ENCODE measurements at regions not wholly inside any gene's neighbourhood (a gene's known extent, or its start where the extent isn't known, plus 50 kb on each side); places are given as distances from the start of the nearest gene placed in this dataset.

- FAIRE-seq (no peak), ATAC-seq (no peak), DNase-seq (ENCODE audit: low read depth, low spot score) (no peak)
- Histone ChIP-seq H2AFZ (ENCODE audit: control insufficient read depth, low read depth, low read length) (no peak overlapping the region), H3K9ac (ENCODE audit: control insufficient read depth, insufficient read depth, low read length) (no peak overlapping the region), H3K79me2 (ENCODE audit: control insufficient read depth, insufficient read depth, low read length) (no peaks in the 10 kb centered on the region), H3K4me1 (ENCODE audit: control insufficient read depth, insufficient read depth, low read length) (no peaks in the 10 kb centered on the region), H3K27me3 (replicated peaks in 1 of 2; ENCODE audit: control insufficient read depth in 2 of 2, insufficient read depth in 2 of 2, low read length in 1 of 2) (no peaks in the 10 kb centered on the region), H3K27ac (ENCODE audit: control insufficient read depth, insufficient read depth) (no peak overlapping the region), H4K20me1 (ENCODE audit: control insufficient read depth, insufficient read depth) (no peaks in the 10 kb centered on the region), H3K4me3 (no peak overlapping the region), H3K4me2 (ENCODE audit: control insufficient read depth, insufficient read depth) (no peak overlapping the region), H3K36me3 (ENCODE audit: control insufficient read depth in 2 of 2, insufficient read depth in 2 of 2, low read length in 1 of 2) (no peaks in the 10 kb centered on the region), H3K9me3 (replicated peaks; ENCODE audit: control insufficient read depth, insufficient read depth, low read length) (no peaks in the 10 kb centered on the region)
- ChIA-PET SMC1A (ENCODE audit: uncharacterized antibody, unreplicated experiment) (no interaction called here), POLR2A (no interaction called here), RAD21 (ENCODE audit: unreplicated experiment) (no interaction called here), CTCF (interaction anchor here (0.7 to 0.9 kb wide), 2 partner anchors 19 to 672 kb away, joined by 3 read pairs; no protein-coding TSS in a partner anchor)
- intact Hi-C loops (cut with micrococcal nuclease; ENCODE audit: unreplicated experiment) (no loop called here), in situ Hi-C loops (cut with MboI) (no loop called here)
- BruUV-seq (replicated peaks) = no TSS peak
- TF ChIP-seq PRDM15 (CRISPR knock-in tag; IDR thresholded peaks at IDR 0.05) = no peak
- TF ChIP-seq TCF12 (IDR thresholded peaks at IDR 0.05; ENCODE audit: low read depth, low read length) = no peak
- no peak for TF ChIP-seq TCF7 (IDR thresholded peaks at IDR 0.05; ENCODE audit: borderline replicate concordance)
- TF ChIP-seq HSF1 (IDR thresholded peaks at IDR 0.05; ENCODE audit: low read depth, low read length) = no peak
- TF ChIP-seq ZNF384 (IDR thresholded peaks at IDR 0.05; ENCODE audit: borderline replicate concordance, low read depth, low read length) = no peak
- no peak for TF ChIP-seq HDAC6 (IDR thresholded peaks at IDR 0.05; ENCODE audit: unreplicated experiment)
- no peak for TF ChIP-seq FOXK2 (IDR thresholded peaks at IDR 0.05)
- no peak for TF ChIP-seq REST (IDR thresholded peaks at IDR 0.05; ENCODE audit: low read depth, low read length)
- no peak for TF ChIP-seq IKZF2 (IDR thresholded peaks at IDR 0.05)
- no peak for TF ChIP-seq SP1 (IDR thresholded peaks at IDR 0.05; ENCODE audit: low read depth, low read length)
- TF ChIP-seq ELK1 (IDR thresholded peaks at IDR 0.05; ENCODE audit: low read depth, low read length) = no peak
- 0% methylated on average over 2 of the region's 2 CpGs for WGBS (ENCODE audit: insufficient coverage, insufficient replicate concordance, low lambda C conversion rate, missing lambda C conversion rate)
These were observed 753.0 kb upstream of the GOT2 start for GRCh38 chr16:59487067-59487466.
